Activated CD8-positive, alpha-beta T cell treated with anti-CD3 and anti-CD28 coated beads for 36 hours (primary cell): ENCODE measurements at regions not wholly inside any gene's neighbourhood (a gene's known extent, or its start where the extent isn't known, plus 50 kb on each side); places are given as distances from the start of the nearest gene placed in this dataset.
A peak's percentile ranks its signal among the peaks of the same experiment; 100 is the strongest.

Experiments used
- ATAC-seq: fragments of 200-7000 bp; cut with Tn5 transposase; one replicate; pipeline ENCODE4 v1.10.0; 2021; ENCODE audit warnings: mild to moderate bottlenecking, moderate library complexity
- CTCF ChIA-PET: fragments of 350-600 bp; sonication (Branson Sonifier 250); formaldehyde crosslinking; loops from one replicate; lab custom pipeline; 2021; ENCODE audit warnings: antibody characterized with exemption; lab: Charles Lee
- POLR2A ChIA-PET: fragments of 350-600 bp; sonication (Branson Sonifier 250); formaldehyde crosslinking; loops from one replicate; lab custom pipeline; 2021; ENCODE audit warnings: antibody characterized with exemption; lab: Charles Lee
- DNase-seq: peaks from one replicate; pipeline ENCODE4 v3.0.0-alpha.2; 2020
- H3K27ac Mint-ChIP-seq: one replicate; pipeline ENCODE4 v1.8.0; 2021; ENCODE audit warnings: mild to moderate bottlenecking, mixed read lengths
- H3K27me3 Mint-ChIP-seq: one replicate; pipeline ENCODE4 v1.8.0; 2021; ENCODE audit warnings: mixed read lengths
- H3K36me3 Mint-ChIP-seq: one replicate; pipeline ENCODE4 v1.8.0; 2021; ENCODE audit warnings: low read depth, mixed read lengths
- H3K4me1 Mint-ChIP-seq: one replicate; pipeline ENCODE4 v1.8.0; 2021; ENCODE audit warnings: low read depth, mixed read lengths
- H3K4me3 Mint-ChIP-seq: one replicate; pipeline ENCODE4 v1.8.0; 2021; ENCODE audit warnings: mild to moderate bottlenecking, moderate library complexity, mixed read lengths
- H3K9me3 Mint-ChIP-seq: one replicate; pipeline ENCODE4 v1.8.0; 2021; ENCODE audit warnings: mixed read lengths
- CTCF ChIP-seq: fragments of 200-600 bp; IDR thresholded peaks from one replicate; pipeline ENCODE4 v1.8.0; 2022; ENCODE audit warnings: antibody characterized with exemption, mild to moderate bottlenecking
- intact Hi-C: fragments of 100-400 bp; cut with micrococcal nuclease; formaldehyde crosslinking; loops from one replicate; pipeline ENCODE4 v1.10.0; 2022

DNA sequence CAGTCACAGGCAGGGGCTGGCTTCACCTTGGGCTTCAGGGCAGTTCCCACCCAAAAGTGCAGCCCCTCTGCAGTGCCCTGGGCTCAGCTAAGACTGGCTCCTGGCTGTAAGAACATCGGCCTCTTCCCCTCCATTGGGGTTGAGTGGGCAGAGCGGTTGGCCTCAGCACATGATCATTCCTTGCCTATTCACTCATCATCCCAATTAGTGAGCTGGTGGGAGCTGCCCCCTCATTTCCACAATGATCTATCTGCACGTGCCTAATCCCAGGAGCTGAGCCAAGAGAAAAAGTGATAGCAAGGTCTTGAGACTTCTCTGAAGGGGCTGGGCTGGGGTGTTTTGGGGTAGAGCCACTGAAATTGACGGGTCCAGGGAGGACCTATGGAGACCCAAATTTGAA lies 133.6 kb downstream of the SYF2 start:
- DNase-seq (no peak), ATAC-seq (no peak)
- no peak overlapping the region for H3K27ac Mint-ChIP-seq
- intact Hi-C loops = loop anchor here (5.0 kb wide), 1 partner anchor 66 kb away; no protein-coding TSS in a partner anchor
- H3K9me3 Mint-ChIP-seq = peaks cover 25% of the 10 kb centered on the region
- H3K36me3 Mint-ChIP-seq = peaks cover 13% of the 10 kb centered on the region
- H3K27me3 Mint-ChIP-seq = no peaks in the 10 kb centered on the region
- ChIA-PET POLR2A (interaction anchor here (0.9 to 2.7 kb wide), 10 partner anchors 8 to 170 kb away, joined by 3 to 18 read pairs (median 5); no protein-coding TSS in a partner anchor), CTCF (interaction anchor here (1.0 to 4.9 kb wide), 12 partner anchors 11 to 249 kb away, joined by 3 to 49 read pairs (median 7); partner anchors contain the start of gene RUNX3)
- no peak for TF ChIP-seq CTCF
- peak overlapping the region; percentile 42 for H3K4me3 Mint-ChIP-seq
- peaks cover 81% of the 10 kb centered on the region for H3K4me1 Mint-ChIP-seq

DNA sequence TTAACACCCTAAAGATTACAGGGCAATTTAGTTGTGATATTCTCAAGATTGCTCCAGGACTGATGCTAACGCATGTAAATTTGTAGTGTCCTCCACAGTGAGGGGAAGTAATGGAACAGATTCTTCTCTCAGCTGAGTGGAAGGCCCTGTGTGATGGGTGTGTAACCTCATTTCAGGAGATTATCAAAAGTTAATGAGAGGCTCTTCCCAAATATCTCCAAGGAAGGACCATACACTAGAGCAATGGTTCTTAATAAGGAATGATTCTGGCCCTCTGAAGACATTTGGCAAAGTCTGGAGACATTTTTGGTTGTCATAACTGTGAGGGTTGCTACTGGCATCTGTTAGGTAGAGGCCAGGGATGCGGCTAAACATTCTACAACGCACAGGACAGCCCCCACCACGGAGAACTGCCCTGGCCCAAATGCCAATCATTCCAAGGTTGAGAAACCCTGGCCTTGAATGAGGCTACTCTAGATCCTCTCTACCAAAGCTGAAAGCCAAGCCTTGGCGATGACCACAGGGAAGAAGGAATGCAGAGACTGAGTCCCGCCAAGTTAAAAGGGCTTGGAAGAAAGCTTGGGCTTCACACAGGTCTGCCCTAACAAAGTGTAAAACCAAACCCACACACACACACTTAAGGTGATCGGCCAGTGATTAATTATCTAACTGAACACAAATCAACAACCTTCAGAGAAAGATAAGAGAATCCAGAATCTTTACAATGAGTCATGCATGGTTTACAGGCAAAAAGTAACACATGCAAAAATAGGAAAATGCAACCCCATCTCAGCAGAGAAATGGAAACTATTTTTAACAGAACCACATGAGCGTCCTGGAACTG lies 135.8 kb downstream of the SYF2 start:
- H3K4me3 Mint-ChIP-seq = peak overlapping the region; percentile 3
- ATAC-seq (no peak), DNase-seq (no peak)
- H3K36me3 Mint-ChIP-seq = peaks cover 13% of the 10 kb centered on the region
- H3K9me3 Mint-ChIP-seq = peaks cover 25% of the 10 kb centered on the region
- H3K27ac Mint-ChIP-seq = peak overlapping the region; percentile 73
- CTCF ChIA-PET = interaction anchor here (0.8 to 4.4 kb wide), 9 partner anchors 22 to 248 kb away, joined by 3 to 23 read pairs (median 3); partner anchors contain the start of gene RUNX3
- POLR2A ChIA-PET = interaction anchor here (0.7 to 2.7 kb wide), 4 partner anchors 11 to 168 kb away, joined by 3 to 9 read pairs (median 4); no protein-coding TSS in a partner anchor
- intact Hi-C loops = loop anchor here (5.0 kb wide), 1 partner anchor 64 kb away; no protein-coding TSS in a partner anchor
- H3K4me1 Mint-ChIP-seq = peaks cover 75% of the 10 kb centered on the region
- H3K27me3 Mint-ChIP-seq = no peaks in the 10 kb centered on the region
- no peak for TF ChIP-seq CTCF

DNA sequence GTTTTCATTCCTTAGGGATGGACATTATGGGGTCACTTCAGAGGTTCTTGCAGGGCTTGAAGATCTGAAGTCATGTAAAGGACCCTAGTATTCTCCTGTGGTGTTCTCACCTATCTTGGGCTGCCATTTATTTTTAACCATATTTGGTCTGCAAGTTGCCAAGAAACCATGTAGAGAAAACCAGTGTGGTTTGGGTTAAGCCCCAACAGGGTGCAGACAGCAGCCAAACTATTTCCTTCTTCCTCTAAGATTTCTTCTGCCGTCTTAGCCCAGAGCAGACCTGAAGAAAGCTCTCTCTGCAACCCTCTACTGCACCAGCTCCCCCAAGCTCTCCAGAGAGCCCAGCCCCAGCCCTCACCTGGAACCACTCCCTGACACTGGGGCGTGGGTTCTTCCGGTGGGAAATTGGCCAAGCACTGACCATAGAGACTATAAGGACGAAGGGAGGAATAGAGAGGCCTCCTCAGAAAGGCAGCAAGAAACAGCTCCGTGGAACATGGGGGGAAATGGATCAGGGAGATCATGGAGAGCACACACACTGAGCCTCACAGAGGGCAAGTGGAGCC lies 136.6 kb downstream of the SYF2 start:
- H3K27ac Mint-ChIP-seq = peak overlapping the region; percentile 73
- intact Hi-C loops = loop anchor here (5.0 kb wide), 1 partner anchor 63 kb away; no protein-coding TSS in a partner anchor
- H3K27me3 Mint-ChIP-seq = no peaks in the 10 kb centered on the region
- H3K4me1 Mint-ChIP-seq = peaks cover 74% of the 10 kb centered on the region
- H3K9me3 Mint-ChIP-seq = peaks cover 25% of the 10 kb centered on the region
- peak; percentile 8 for ATAC-seq
- TF ChIP-seq CTCF = no peak
- H3K36me3 Mint-ChIP-seq = peaks cover 13% of the 10 kb centered on the region
- peak; percentile 42 for DNase-seq
- H3K4me3 Mint-ChIP-seq = no peak overlapping the region
- POLR2A ChIA-PET = interaction anchor here (0.7 to 2.7 kb wide), 4 partner anchors 10 to 167 kb away, joined by 3 to 9 read pairs (median 4); no protein-coding TSS in a partner anchor
- CTCF ChIA-PET = interaction anchor here (0.8 to 4.4 kb wide), 3 partner anchors 58 to 247 kb away, joined by 3 to 23 read pairs (median 11); no protein-coding TSS in a partner anchor

DNA sequence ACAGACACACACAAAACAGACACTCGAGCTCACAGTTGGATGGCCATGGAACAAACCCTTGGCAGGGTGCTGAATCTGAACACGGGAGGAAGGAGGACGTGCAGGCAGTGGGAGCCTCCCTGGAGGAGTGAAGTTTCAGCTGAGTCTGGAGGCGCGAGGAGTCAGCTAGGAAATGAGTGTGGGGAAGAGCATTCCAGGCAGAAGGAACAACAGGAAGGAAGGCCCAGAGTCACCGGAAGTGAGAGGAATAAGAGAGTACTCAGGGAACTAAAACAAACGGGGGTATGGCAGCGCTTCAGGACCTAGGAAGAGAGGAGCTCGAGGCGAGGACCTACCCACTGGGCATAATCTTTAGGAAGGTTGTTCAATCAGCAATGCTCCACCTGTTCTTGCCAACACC lies 137.3 kb downstream of the SYF2 start:
- Mint-ChIP-seq H3K36me3 (peaks cover 13% of the 10 kb centered on the region), H3K27me3 (no peaks in the 10 kb centered on the region), H3K9me3 (peaks cover 25% of the 10 kb centered on the region), H3K4me1 (peaks cover 70% of the 10 kb centered on the region), H3K4me3 (no peak overlapping the region), H3K27ac (peak overlapping the region; percentile 22)
- DNase-seq (no peak), ATAC-seq (no peak)
- ChIA-PET CTCF (interaction anchor here (2.4 to 4.4 kb wide), 2 partner anchors 57 to 246 kb away, joined by 11 to 23 read pairs; no protein-coding TSS in a partner anchor), POLR2A (interaction anchor here (1.0 to 2.7 kb wide), 3 partner anchors 9 to 132 kb away, joined by 3 to 9 read pairs (median 3); no protein-coding TSS in a partner anchor)
- no peak for TF ChIP-seq CTCF
- intact Hi-C loops = loop anchor here (5.0 kb wide), 1 partner anchor 63 kb away; no protein-coding TSS in a partner anchor
